Ovary (tissue), 7 donors: ENCODE measurements at regions not wholly inside any gene's neighbourhood (a gene's known extent, or its start where the extent isn't known, plus 50 kb on each side); places are given as distances from the start of the nearest gene placed in this dataset.

ENCODE experiments used
- DNase-seq, 5 donors: peaks; one replicate each; pipeline ENCODE4 v3.0.0-alpha.2; 2019 to 2020
- H3K27ac ChIP-seq, 2 donors: fragments of 200-600 bp; one replicate each; pipeline versions ENCODE4 v1.5.1 to v1.8.0; 2019 to 2022
- H3K27me3 ChIP-seq: fragments of 200-600 bp; one replicate; pipeline ENCODE4 v1.8.0; 2022
- H3K36me3 ChIP-seq: fragments of 200-600 bp; sonication (generic); one replicate; pipeline ENCODE4 v1.5.1; 2019
- H3K4me1 ChIP-seq: one replicate; pipeline ENCODE4 v1.8.1; 2013; ENCODE audit warnings: mild to moderate bottlenecking, moderate library complexity; ENCODE audit not compliant: insufficient read depth
- H3K4me3 ChIP-seq: fragments of 200-600 bp; sonication (generic); one replicate; pipeline ENCODE4 v1.5.1; 2017
- H3K9me3 ChIP-seq, 2 donors: fragments of 200-600 bp in 1 of 2; sonication (generic) in 1 of 2; one replicate each; pipeline versions ENCODE4 v1.5.1 to v1.8.1; 2013 to 2019; ENCODE audit warnings: mild to moderate bottlenecking in 1 of 2, moderate library complexity in 1 of 2
- CTCF ChIP-seq, 3 donors: fragments of 450-650 bp in 2 of 3; fragments of 200-600 bp in 1 of 3; IDR thresholded peaks; one replicate each; pipeline versions ENCODE4 v1.5.1 to v1.8.0; 2016 to 2022; ENCODE audit warnings: antibody characterized with exemption in 3 of 3, mild to moderate bottlenecking in 1 of 3
- EP300 ChIP-seq: sonication (generic); formaldehyde crosslinking; IDR thresholded peaks from one replicate; pipeline ENCODE4 v1.6.1; 2017; ENCODE audit warnings: antibody characterized with exemption
- POLR2A ChIP-seq: fragments of 450-650 bp; IDR thresholded peaks from one replicate; pipeline ENCODE4 v1.6.1; 2017; ENCODE audit warnings: antibody characterized with exemption, mild to moderate bottlenecking, moderate library complexity
- WGBS, 3 donors: extraction: QIAGEN DNeasy Blood & Tissue Kit in 1 of 3; methylation state at CpG; one replicate each; pipeline versions ENCODE4 v1.1.5 to v1.1.7; 2013 to 2017; 5-methylcytosine and 5-hydroxymethylcytosine counted together
- intact Hi-C, 4 donors: fragments of 100-400 bp; cut with DNase I; formaldehyde crosslinking; loops; one replicate each; pipeline versions ENCODE4 v1.11.0 to v1.15.1; 2022 to 2023
- donor health status: DM: no; HTN: no; CAD: no; lungs with moderate emphysema.
- donor health status: DM: no; HTN: no; CAD: no.
- donor health status: Bipolar disorder and iron deficiency.
- donor health status: DM: no; HTN: no; CAD: no.
- donor health status: DM: yes; HTN: yes; CAD: no.

- TF ChIP-seq POLR2A (no peak), CTCF (IDR thresholded peaks at IDR 0.05) (no peak), EP300 (no peak)
- no peak overlapping the region for H3K4me3 ChIP-seq
- H3K36me3 ChIP-seq = no peaks in the 10 kb centered on the region
- no peaks in the 10 kb centered on the region for H3K27me3 ChIP-seq
- no peaks in the 10 kb centered on the region for H3K4me1 ChIP-seq
- no peak overlapping the region for H3K27ac ChIP-seq
- no peak for DNase-seq
- intact Hi-C loops = no loop called here
- WGBS, 3 donors = 70 to 79% (median 72%) methylated on average over 5 of the region's 5 CpGs
- no peaks in the 10 kb centered on the region for H3K9me3 ChIP-seq
Measured at GRCh38 chr16:5769513-5769912, 671.9 kb upstream of the EEF2KMT start.

GRCh38 chr16:5768445-5768844, 670.9 kb upstream of the EEF2KMT start:
- DNase-seq = no peak
- Histone ChIP-seq H3K4me3 (no peak overlapping the region), H3K27me3 (no peaks in the 10 kb centered on the region), H3K9me3 (no peaks in the 10 kb centered on the region), H3K4me1 (no peaks in the 10 kb centered on the region), H3K36me3 (no peaks in the 10 kb centered on the region), H3K27ac (no peak overlapping the region)
- WGBS, 3 donors = 66 to 74% (median 68%) methylated on average over 7 of the region's 7 CpGs
- intact Hi-C loops = no loop called here
- TF ChIP-seq CTCF (IDR thresholded peaks at IDR 0.05) (no peak), EP300 (no peak), POLR2A (no peak)

- intact Hi-C loops = no loop called here
- no peak overlapping the region for H3K27ac ChIP-seq
- no peaks in the 10 kb centered on the region for H3K36me3 ChIP-seq
- H3K4me3 ChIP-seq = no peak overlapping the region
- no peak for TF ChIP-seq POLR2A
- TF ChIP-seq EP300 = no peak
- no peak for TF ChIP-seq CTCF (IDR thresholded peaks at IDR 0.05)
- no peak for DNase-seq
- 63 to 76% (median 69%) methylated on average over 11 of the region's 11 CpGs for WGBS, 3 donors
- H3K4me1 ChIP-seq = no peaks in the 10 kb centered on the region
- H3K9me3 ChIP-seq = no peaks in the 10 kb centered on the region
- no peaks in the 10 kb centered on the region for H3K27me3 ChIP-seq
Measured at GRCh38 chr16:5763176-5763575, 665.6 kb upstream of the EEF2KMT start.

DNA sequence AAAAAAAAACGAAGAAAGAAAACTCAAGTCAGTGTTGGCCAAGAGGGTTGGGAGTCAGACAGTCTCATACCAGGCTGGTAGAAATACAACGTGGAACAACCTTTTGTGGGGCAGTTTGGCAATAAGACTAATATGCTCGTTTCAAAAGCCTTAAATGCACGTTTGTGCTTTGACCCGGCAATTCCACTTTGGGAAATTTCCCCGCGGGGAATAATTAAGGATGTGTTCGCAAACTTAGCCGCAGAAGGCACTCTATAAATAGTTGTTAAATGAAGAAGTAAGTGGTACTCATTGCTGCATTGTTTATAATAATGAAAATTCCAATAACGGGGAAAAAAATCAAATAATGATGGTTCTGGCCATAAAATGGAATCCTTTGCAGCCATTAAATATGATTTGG, 664.8 kb upstream of the EEF2KMT start:
- no peaks in the 10 kb centered on the region for H3K9me3 ChIP-seq
- H3K36me3 ChIP-seq = no peaks in the 10 kb centered on the region
- H3K27ac ChIP-seq = no peak overlapping the region
- 77 to 84% (median 80%) methylated on average over 10 of the region's 10 CpGs for WGBS, 3 donors
- intact Hi-C loops = no loop called here
- no peaks in the 10 kb centered on the region for H3K4me1 ChIP-seq
- no peak for DNase-seq
- no peak overlapping the region for H3K4me3 ChIP-seq
- no peaks in the 10 kb centered on the region for H3K27me3 ChIP-seq
- TF ChIP-seq EP300 = no peak
- no peak for TF ChIP-seq CTCF (IDR thresholded peaks at IDR 0.05)
- TF ChIP-seq POLR2A = no peak

- Histone ChIP-seq H3K36me3 (no peaks in the 10 kb centered on the region), H3K27ac (no peak overlapping the region), H3K27me3 (no peaks in the 10 kb centered on the region), H3K4me1 (no peaks in the 10 kb centered on the region), H3K4me3 (no peak overlapping the region), H3K9me3 (no peaks in the 10 kb centered on the region)
- no peak for TF ChIP-seq CTCF (IDR thresholded peaks at IDR 0.05)
- no peak for TF ChIP-seq POLR2A
- TF ChIP-seq EP300 = no peak
- 21 to 31% (median 22%) methylated on average over 2 of the region's 2 CpGs for WGBS, 3 donors
- no peak for DNase-seq
- intact Hi-C loops = no loop called here
Measured at GRCh38 chr16:5761592-5761991, 664.0 kb upstream of the EEF2KMT start.
